ENCODE measurements at regions not wholly inside any gene's neighbourhood (a gene's known extent, or its start where the extent isn't known, plus 50 kb on each side); places are given as distances from the start of the nearest gene placed in this dataset.

DNA sequence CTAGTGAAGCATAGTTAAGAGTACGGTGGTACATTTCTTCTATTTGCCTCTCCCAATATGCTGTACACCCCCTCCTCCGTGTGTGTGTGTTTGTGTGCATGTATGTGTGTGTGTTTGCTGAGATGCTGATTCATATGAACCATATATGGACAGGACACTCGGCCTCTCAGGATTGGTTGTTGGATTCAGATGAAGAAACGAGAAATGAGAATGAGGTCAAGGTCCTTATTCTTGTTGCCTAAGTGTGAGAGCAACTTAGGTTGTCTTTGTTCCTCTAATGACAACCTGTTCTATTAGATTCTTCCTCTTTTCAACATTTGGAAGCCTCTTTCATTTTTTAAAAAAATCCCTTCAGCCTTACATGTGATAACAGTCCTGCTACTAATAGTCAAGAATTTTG, 1387.6 kb downstream of the STIM2 start:
- TF ChIP-seq, protein P1, sequence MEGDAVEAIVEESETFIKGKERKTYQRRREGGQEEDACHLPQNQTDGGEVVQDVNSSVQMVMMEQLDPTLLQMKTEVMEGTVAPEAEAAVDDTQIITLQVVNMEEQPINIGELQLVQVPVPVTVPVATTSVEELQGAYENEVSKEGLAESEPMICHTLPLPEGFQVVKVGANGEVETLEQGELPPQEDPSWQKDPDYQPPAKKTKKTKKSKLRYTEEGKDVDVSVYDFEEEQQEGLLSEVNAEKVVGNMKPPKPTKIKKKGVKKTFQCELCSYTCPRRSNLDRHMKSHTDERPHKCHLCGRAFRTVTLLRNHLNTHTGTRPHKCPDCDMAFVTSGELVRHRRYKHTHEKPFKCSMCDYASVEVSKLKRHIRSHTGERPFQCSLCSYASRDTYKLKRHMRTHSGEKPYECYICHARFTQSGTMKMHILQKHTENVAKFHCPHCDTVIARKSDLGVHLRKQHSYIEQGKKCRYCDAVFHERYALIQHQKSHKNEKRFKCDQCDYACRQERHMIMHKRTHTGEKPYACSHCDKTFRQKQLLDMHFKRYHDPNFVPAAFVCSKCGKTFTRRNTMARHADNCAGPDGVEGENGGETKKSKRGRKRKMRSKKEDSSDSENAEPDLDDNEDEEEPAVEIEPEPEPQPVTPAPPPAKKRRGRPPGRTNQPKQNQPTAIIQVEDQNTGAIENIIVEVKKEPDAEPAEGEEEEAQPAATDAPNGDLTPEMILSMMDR (IDR thresholded peaks at IDR 0.05), result no peak
- no peak for TF ChIP-seq POLR2A (IDR thresholded peaks at IDR 0.05)

All from tibial nerve (tissue), 3 donors.